NCI-H345 (cell line): ENCODE measurements at regions not wholly inside any gene's neighbourhood (a gene's known extent, or its start where the extent isn't known, plus 50 kb on each side); places are given as distances from the start of the nearest gene placed in this dataset.

Experiments used
- DNase-seq: peaks from one replicate; lab custom pipeline; 2025; lab: John Stamatoyannopoulos, UW

- peak; percentile 79 for DNase-seq
These were observed 125.0 kb upstream of the MEF2A start for GRCh38 chr15:99440551-99441443.

DNA sequence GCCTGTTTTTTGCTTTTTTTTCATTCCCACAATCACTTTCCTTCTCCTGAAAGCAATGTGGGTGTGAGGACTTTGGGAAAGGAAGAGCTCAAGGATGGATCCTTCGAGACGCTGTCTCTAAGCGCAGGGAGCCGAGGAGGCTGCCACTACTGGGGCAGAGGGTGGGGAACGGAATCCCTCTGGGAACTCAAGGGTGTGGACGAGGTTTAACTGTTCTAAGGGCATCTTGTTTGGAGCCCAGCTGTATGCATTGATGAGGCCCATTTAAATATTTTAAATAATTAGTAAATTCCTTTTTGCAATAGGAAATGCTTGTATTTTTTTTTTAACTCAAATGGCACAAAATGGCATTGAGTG is 124.4 kb upstream of the MEF2A start:
- DNase-seq: no peak

GRCh38 chr15:99441871-99442251 is 123.9 kb upstream of the MEF2A start:
- no peak for DNase-seq

DNA sequence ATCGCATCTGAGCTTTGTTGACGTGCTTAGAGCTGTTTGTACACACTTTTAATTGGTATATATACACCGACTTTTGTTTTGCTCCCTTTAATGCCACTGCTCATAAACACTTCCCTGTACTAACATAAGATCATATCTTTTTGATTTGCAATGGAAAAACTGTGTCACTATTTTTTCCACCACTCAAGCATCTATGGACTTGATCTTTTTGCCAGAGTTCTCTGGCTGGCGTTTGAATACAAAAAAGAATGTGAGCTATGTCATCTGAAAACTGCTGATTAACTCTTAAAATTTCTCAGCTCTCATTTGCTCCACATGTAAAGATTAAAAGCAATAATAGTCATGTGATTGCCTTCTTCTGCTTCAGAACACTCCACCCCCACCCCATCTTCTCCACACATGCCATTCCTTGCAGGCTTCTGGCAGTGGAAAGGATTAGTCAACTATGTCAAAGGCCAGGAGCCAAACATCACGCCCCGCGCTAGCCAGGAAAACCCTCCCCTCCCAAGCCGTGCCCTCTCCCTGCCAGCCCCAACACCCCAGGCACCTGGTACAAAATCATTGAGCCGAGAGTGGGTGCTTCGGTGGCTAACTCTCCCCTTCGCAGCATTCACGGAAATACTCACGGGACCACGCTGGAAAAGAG is 123.4 kb upstream of the MEF2A start:
- no peak for DNase-seq

DNA sequence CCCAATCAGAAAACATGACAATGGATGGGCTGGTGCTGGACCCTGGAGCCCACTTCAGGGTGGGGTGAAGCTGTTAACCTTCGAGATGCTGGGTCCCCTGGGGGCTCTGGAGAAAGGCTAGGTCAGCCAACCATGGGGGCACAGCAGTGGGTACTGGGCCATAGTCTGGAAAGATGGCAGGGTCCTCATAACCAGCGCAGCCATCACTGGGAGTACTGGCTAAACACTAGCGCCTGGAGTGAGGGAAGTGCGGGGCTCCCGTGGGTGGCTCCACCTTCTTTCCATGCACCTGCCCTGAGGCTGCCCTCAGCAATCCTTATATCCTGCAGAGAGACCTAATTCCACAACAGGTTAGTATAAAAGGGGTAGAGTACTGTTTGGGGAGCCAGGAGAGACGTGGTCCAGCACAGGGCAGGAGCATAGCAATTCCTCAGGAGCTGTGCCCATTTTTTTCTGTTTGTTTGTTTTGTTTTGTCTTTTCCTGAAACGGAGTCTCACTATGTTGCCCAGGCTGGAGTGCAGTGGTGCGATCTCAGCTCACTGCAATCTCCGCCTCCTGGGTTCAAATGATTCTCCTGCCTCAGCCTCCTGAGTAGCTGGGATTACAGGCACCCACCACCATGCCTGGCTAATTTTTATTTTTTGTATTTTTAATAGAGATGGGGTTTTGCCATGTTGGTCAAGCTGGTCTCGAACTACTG is 122.6 kb upstream of the MEF2A start:
- no peak for DNase-seq

DNA sequence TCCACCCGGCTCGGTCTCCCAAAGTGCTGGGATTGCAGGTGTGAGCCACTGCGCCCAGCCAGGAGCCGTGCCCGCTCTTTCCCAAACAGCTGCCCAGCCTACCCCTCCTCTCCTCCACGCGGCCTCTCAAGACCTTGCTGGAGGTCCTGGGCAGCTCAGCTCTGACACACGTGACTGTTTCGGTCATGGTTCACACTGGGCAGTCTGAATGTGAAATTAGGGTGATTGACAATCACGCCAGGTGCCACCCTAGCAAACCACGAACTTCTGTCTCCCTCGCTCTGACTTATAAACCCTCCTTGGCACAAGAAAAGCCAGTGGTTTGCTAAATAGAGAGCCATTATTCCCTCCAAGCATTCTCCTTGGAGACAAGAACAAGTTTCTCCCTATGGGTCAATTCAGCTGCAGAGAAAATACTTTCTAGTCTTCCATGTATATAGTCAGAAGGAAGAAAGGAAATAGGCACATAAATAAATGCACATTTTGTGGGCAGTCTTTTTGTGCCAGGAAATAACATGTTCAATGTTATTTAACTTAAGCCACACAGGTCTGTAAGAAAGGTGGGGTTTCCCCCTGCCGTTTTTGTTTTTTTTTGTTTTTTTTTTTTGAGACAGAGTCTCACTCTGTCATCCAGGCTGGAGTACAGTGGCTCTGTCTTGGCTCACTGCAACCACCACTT is 121.9 kb upstream of the MEF2A start:
- DNase-seq: no peak

DNA sequence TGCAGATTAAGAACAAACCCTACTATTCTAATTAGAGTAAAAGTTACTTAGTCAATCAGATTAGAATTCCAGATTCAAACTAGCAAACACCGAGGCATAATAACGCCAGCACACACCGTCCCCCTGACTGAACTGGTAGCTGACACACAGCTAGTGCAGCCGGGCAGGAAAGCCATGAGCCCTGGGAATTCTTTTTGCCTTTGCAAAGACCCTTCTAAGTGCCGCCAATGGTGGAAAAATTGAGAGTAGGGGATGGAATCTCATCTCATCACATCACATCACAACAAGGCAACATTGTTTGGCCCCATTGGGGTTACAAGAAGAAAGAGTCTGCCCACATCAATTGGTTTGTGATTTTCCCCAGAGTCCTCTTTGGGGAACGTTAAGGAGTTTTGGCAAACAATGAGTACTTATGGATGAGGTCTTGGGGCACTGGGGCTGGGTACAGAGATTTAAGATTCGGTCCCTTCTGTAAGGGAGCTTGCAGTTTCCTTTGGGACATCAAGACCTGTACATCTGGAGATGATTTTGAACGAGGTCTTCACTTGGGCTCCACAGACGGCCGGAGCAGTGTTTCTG is 120.4 kb upstream of the MEF2A start:
- DNase-seq: no peak

GRCh38 chr15:99446565-99447496 is 119.0 kb upstream of the MEF2A start:
- DNase-seq: peak; percentile 56

GRCh38 chr15:99447497-99448371 is 118.0 kb upstream of the MEF2A start:
- DNase-seq: peak; percentile 5

DNA sequence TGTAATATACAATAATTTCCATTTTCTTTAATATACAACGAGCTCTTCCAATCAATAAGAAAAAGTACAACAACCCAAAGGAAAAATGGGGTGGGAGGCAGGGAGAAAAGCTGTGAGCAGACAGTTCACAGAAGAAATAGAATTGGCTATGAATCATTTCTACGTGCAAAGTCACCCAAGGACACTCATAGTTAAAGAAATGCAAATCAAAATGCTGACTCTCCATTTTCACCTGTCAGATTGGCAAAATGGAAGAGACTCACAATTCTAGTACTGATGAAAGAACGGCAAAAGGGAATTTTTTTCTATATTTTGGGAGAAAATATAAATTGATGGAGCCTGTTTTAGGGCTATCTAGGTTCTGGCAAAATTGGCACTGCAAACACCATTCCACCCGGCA is 116.3 kb upstream of the MEF2A start:
- DNase-seq: no peak

DNA sequence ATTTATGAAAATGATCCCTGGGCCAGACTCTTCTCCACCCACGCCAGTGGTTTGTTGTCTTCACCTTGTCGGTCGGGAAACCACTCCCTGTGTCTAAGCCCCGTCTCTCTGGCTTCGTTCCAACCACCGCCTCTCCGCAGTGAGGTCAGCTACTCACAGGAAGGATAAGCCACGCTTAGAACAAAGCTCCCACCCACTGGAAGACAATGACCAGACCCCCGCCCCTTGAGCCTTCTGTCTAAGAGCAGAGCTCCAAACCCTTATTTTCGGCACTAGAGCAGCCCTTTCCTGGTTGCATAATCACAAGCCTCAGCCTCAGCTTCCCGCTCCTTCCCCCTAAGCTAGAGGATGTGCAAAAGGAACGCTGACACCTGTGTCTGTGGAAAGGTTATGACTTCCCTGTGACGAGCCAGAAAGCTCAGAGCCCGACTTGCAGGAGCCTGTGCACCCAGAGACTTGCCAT is 114.9 kb upstream of the MEF2A start:
- peak; percentile 28 for DNase-seq

DNA sequence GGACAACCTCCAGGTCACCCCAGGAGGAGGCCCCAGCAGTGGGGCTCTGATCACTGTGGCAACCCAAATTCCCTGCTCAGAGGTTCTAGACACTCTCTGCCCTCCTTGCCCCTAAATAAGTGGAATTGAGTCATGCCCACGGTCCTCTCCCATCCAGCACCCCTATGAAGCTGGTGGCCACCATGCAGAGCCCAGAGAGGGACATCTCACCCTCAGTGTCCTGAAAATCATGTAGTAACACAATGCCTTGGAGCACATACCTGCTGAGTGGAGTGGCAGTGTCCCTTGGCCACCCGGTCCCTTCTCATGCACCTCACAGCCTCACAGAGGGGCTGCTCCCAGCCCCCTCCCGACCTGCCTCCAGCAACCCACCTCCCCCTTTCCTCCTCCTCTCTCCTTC is 114.3 kb upstream of the MEF2A start:
- DNase-seq: no peak

DNA sequence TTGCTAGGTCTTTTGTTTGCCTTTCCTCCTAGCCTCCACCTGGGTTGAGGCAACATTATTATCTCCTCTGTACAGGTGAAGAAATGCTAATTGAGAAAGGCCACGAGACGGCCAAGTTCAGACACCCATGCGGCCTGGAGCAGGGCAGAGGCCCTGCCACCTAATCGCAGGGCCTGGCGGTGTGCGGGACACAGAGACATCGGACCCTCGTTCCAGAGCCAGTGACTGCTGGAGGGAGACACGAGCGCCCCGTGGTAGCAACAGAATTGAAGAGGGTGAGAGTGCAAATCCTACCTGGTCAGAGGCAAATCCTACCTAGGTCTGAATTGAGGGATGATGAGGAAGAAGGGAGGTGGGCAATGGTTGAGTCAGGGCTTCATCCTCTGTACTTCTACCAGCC is 113.8 kb upstream of the MEF2A start:
- DNase-seq: no peak

- DNase-seq: no peak
These were observed 112.8 kb upstream of the MEF2A start for GRCh38 chr15:99452728-99453636.

GRCh38 chr15:99453637-99454030 is 112.2 kb upstream of the MEF2A start:
- no peak for DNase-seq

DNA sequence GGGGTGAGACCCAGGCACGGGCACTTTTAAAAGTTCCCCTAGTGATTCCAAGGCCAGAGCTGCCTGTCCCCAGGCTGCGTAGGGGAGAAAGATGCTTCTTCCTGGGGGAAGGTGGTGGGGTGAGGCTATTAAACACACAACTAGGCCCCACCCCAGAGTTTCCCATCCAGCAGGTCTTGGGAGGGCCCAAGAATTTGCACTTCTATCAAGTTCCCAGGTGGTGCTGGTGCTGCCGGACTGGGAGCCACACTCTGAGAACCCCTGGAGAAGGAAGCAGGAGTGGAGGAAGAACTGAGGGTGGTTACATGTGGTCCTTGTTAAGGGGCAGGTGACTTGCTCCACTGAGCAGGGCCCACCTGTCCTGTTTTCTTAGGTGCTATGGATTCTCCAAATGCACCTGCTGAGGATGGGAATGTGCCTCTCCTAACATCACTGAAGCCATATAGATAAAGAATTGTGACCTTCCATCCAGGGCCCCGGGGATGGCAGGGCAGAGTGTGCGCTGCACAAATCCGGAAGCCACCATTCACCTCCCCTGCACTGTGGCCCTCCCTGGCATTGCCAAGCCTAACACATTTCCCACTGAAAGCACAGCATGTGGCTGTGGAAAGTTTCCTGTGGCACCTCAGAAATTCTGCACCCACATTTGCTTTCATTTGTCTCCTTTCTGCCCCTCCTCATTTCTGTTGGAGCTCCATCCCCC is 111.5 kb upstream of the MEF2A start:
- no peak for DNase-seq

- DNase-seq: no peak
These were observed 110.6 kb upstream of the MEF2A start for GRCh38 chr15:99454941-99455788.
